Nephron progenitor cell (in vitro differentiated cells): ENCODE measurements at regions not wholly inside any gene's neighbourhood (a gene's known extent, or its start where the extent isn't known, plus 50 kb on each side); places are given as distances from the start of the nearest gene placed in this dataset.

ENCODE experiments used
- DNase-seq: peaks from one replicate; pipeline ENCODE4 v3.0.0; 2021
- H3K27ac Mint-ChIP-seq: 2 replicates; pipeline ENCODE4 v1.8.0; 2021; ENCODE audit warnings: mild to moderate bottlenecking, moderate library complexity, mixed read lengths
- H3K27me3 Mint-ChIP-seq: 2 replicates; pipeline ENCODE4 v1.8.0; 2021; ENCODE audit warnings: mild to moderate bottlenecking, low read depth, mixed read lengths; ENCODE audit not compliant: poor library complexity
- H3K36me3 Mint-ChIP-seq: 2 replicates; pipeline ENCODE4 v1.8.0; 2021; ENCODE audit warnings: low read depth, mixed read lengths
- H3K4me1 Mint-ChIP-seq: 2 replicates; pipeline ENCODE4 v1.8.0; 2021; ENCODE audit warnings: mixed read lengths
- H3K4me3 Mint-ChIP-seq: 2 replicates; pipeline ENCODE4 v1.8.0; 2021; ENCODE audit warnings: mild to moderate bottlenecking, moderate library complexity, mixed read lengths
- H3K9me3 Mint-ChIP-seq: 2 replicates; pipeline ENCODE4 v1.8.0; 2021; ENCODE audit warnings: mild to moderate bottlenecking, moderate library complexity, mixed read lengths
- CTCF ChIP-seq: fragments of 200-600 bp; sonication (generic); IDR thresholded peaks from 2 replicates; pipeline ENCODE4 v1.5.0; 2021; ENCODE audit warnings: antibody characterized with exemption

GRCh38 chr18:22814329-22814703 is 118.8 kb upstream of the RBBP8 start:
- H3K4me1 Mint-ChIP-seq: peaks cover 5% of the 10 kb centered on the region
- H3K9me3 Mint-ChIP-seq: peaks cover 5% of the 10 kb centered on the region
- no peak for TF ChIP-seq CTCF
- H3K4me3 Mint-ChIP-seq: no peak overlapping the region
- H3K36me3 Mint-ChIP-seq: no peaks in the 10 kb centered on the region
- DNase-seq: no peak
- peaks cover 12% of the 10 kb centered on the region for H3K27me3 Mint-ChIP-seq
- H3K27ac Mint-ChIP-seq: no peak overlapping the region

- H3K4me1 Mint-ChIP-seq: peaks cover 5% of the 10 kb centered on the region
- no peak overlapping the region for H3K4me3 Mint-ChIP-seq
- H3K27ac Mint-ChIP-seq: no peak overlapping the region
- H3K36me3 Mint-ChIP-seq: no peaks in the 10 kb centered on the region
- TF ChIP-seq CTCF: no peak
- peaks cover 9% of the 10 kb centered on the region for H3K27me3 Mint-ChIP-seq
- H3K9me3 Mint-ChIP-seq: no peaks in the 10 kb centered on the region
- no peak for DNase-seq
Observed at GRCh38 chr18:22816266-22817176, 116.6 kb upstream of the RBBP8 start.

- peaks cover 3% of the 10 kb centered on the region for H3K27me3 Mint-ChIP-seq
- no peak overlapping the region for H3K4me3 Mint-ChIP-seq
- H3K9me3 Mint-ChIP-seq: no peaks in the 10 kb centered on the region
- no peak overlapping the region for H3K27ac Mint-ChIP-seq
- H3K36me3 Mint-ChIP-seq: no peaks in the 10 kb centered on the region
- TF ChIP-seq CTCF: no peak
- no peak for DNase-seq
- H3K4me1 Mint-ChIP-seq: peaks cover 5% of the 10 kb centered on the region
Observed at GRCh38 chr18:22817844-22818243, 115.3 kb upstream of the RBBP8 start.

GRCh38 chr18:22822024-22822423 is 111.1 kb upstream of the RBBP8 start:
- H3K27me3 Mint-ChIP-seq: no peaks in the 10 kb centered on the region
- TF ChIP-seq CTCF: no peak
- no peaks in the 10 kb centered on the region for H3K36me3 Mint-ChIP-seq
- DNase-seq: no peak
- no peak overlapping the region for H3K4me3 Mint-ChIP-seq
- no peaks in the 10 kb centered on the region for H3K9me3 Mint-ChIP-seq
- H3K27ac Mint-ChIP-seq: no peak overlapping the region
- no peaks in the 10 kb centered on the region for H3K4me1 Mint-ChIP-seq

- H3K4me3 Mint-ChIP-seq: no peak overlapping the region
- H3K4me1 Mint-ChIP-seq: no peaks in the 10 kb centered on the region
- no peaks in the 10 kb centered on the region for H3K36me3 Mint-ChIP-seq
- no peaks in the 10 kb centered on the region for H3K9me3 Mint-ChIP-seq
- no peak for DNase-seq
- H3K27me3 Mint-ChIP-seq: no peaks in the 10 kb centered on the region
- H3K27ac Mint-ChIP-seq: no peak overlapping the region
- no peak for TF ChIP-seq CTCF
Observed at GRCh38 chr18:22822841-22823508, 110.2 kb upstream of the RBBP8 start.
